HCT116 (cell line): ENCODE measurements at regions not wholly inside any gene's neighbourhood (a gene's known extent, or its start where the extent isn't known, plus 50 kb on each side); places are given as distances from the start of the nearest gene placed in this dataset.

Experiments used
- ATAC-seq: fragments of 200-7000 bp; cut with Tn5 transposase; 2 replicates; pipeline ENCODE4 v1.9.1; 2020; ENCODE audit warnings: mild to moderate bottlenecking, moderate library complexity
- BruUV-seq: library from RNA; stranded (reverse); fragments of 400-500 nt; replicated peaks from 2 replicates; lab custom pipeline; 2021; lab: Mats Ljungman, UMichigan
- CTCF ChIA-PET: fragments of 300-600 bp; sonication (Branson Sonifier 250); formaldehyde crosslinking; loops from one replicate; lab custom pipeline; 2021; ENCODE audit warnings: antibody characterized with exemption; lab: Charles Lee
- POLR2A ChIA-PET: fragments of 300-600, 350-600 bp; sonication (Branson Sonifier 250); formaldehyde crosslinking; loops from one replicate; lab custom pipeline; 2021; ENCODE audit warnings: antibody characterized with exemption; lab: Charles Lee
- RAD21 ChIA-PET, 2 experiments: fragments of 300-600 bp; sonication (Branson Sonifier 250); formaldehyde crosslinking; loops; one replicate each; lab custom pipeline; 2023; ENCODE audit warnings: low total read pairs in 2 of 2; ENCODE audit not compliant: uncharacterized antibody in 2 of 2, unreplicated experiment in 2 of 2, low non-redundant PET in 1 of 2; lab: Charles Lee
- DNase-seq: peaks from one replicate; pipeline ENCODE4 v3.0.0-alpha.2; 2010; ENCODE audit warnings: low read depth, low spot score
- H2AFZ ChIP-seq: fragments of 200-600 bp; shearing (Covaris generic), sonication (generic); 2 replicates; pipeline ENCODE4 v1.6.1; 2017; ENCODE audit warnings: low read depth, mixed run types, mixed read lengths, antibody characterized with exemption, low read length; ENCODE audit not compliant: poor library complexity, severe bottlenecking
- H3K27ac ChIP-seq: 2 replicates; pipeline ENCODE4 v1.5.1; 2012; ENCODE audit warnings: low read depth, low read length
- H3K27me3 ChIP-seq: fragments of 200-600 bp; sonication (generic); 2 replicates; pipeline ENCODE4 v1.6.1; 2016; ENCODE audit warnings: mixed run types, low read length, mixed read lengths; ENCODE audit not compliant: insufficient read depth
- H3K36me3 ChIP-seq, 2 experiments: fragments of 200-500 bp in 1 of 2; fragments of 200-600 bp in 1 of 2; sonication (Bioruptor generic) in 1 of 2; sonication (generic) in 1 of 2; 2 replicates each; pipeline versions ENCODE4 v1.5.1 to v1.6.1; 2014 to 2016; ENCODE audit warnings: low read length in 2 of 2, inconsistent platforms in 1 of 2, mixed read lengths in 1 of 2, mixed run types in 1 of 2; ENCODE audit not compliant: insufficient read depth in 2 of 2, control insufficient read depth in 1 of 2
- H3K4me1 ChIP-seq, 2 experiments: fragments of 200-600 bp in 1 of 2; sonication (generic) in 1 of 2; 2 replicates each; pipeline versions ENCODE4 v1.5.1 to v1.6.1; 2012 to 2017; ENCODE audit warnings: low read length in 2 of 2, inconsistent platforms in 1 of 2, mild to moderate bottlenecking in 1 of 2, mixed read lengths in 1 of 2, mixed run types in 1 of 2, moderate library complexity in 1 of 2; ENCODE audit not compliant: insufficient read depth in 2 of 2, control insufficient read depth in 1 of 2
- H3K4me2 ChIP-seq: fragments of 200-600 bp; sonication (generic); 2 replicates; pipeline ENCODE4 v1.6.1; 2017; ENCODE audit warnings: mixed run types, low read length, mixed read lengths
- H3K4me3 ChIP-seq, 2 experiments: fragments of 200-600 bp in 1 of 2; sonication (generic) in 1 of 2; replicated peaks in 1 of 2; 2 replicates each; pipeline ENCODE4 v1.5.1; 2011 to 2016; ENCODE audit warnings: low read length in 2 of 2, control low read depth in 1 of 2, low read depth in 1 of 2, mild to moderate bottlenecking in 1 of 2, mixed read lengths in 1 of 2, mixed run types in 1 of 2
- H3K79me2 ChIP-seq: fragments of 200-600 bp; sonication (generic); 2 replicates; pipeline ENCODE4 v1.6.1; 2017; ENCODE audit warnings: mild to moderate bottlenecking, mixed run types, low read length, moderate library complexity, mixed read lengths; ENCODE audit not compliant: insufficient read depth
- H3K9ac ChIP-seq: fragments of 200-600 bp; sonication (generic); 2 replicates; pipeline ENCODE4 v1.6.1; 2016; ENCODE audit warnings: low read length, mixed read lengths
- H3K9me2 ChIP-seq: fragments of 200-600 bp; sonication (generic), shearing (Covaris generic); 2 replicates; pipeline ENCODE4 v1.6.1; 2017; ENCODE audit warnings: mixed run types, mild to moderate bottlenecking, moderate library complexity; ENCODE audit not compliant: insufficient read depth
- H3K9me3 ChIP-seq, 2 experiments: fragments of 200-500 bp in 1 of 2; fragments of 200-600 bp in 1 of 2; sonication (Bioruptor generic) in 1 of 2; sonication (generic) in 1 of 2; 2 replicates each; pipeline ENCODE4 v1.6.1; 2014 to 2017; ENCODE audit warnings: low read length in 2 of 2, mixed read lengths in 2 of 2, inconsistent platforms in 1 of 2, low read depth in 1 of 2, mild to moderate bottlenecking in 1 of 2, mixed run types in 1 of 2, moderate library complexity in 1 of 2; ENCODE audit not compliant: control insufficient read depth in 1 of 2, insufficient read depth in 1 of 2
- H4K20me1 ChIP-seq: fragments of 200-600 bp; sonication (generic), shearing (Covaris generic); 2 replicates; pipeline ENCODE4 v1.6.1; 2017; ENCODE audit warnings: mixed run types, mild to moderate bottlenecking, moderate library complexity; ENCODE audit not compliant: insufficient read depth
- CBX3 ChIP-seq: IDR thresholded peaks from 2 replicates; pipeline ENCODE4 v1.6.1; 2012; ENCODE audit warnings: low read depth
- CEBPB ChIP-seq: IDR thresholded peaks from 2 replicates; pipeline ENCODE4 v1.6.1; 2012; ENCODE audit warnings: low read depth
- EGR1 ChIP-seq: IDR thresholded peaks from 2 replicates; pipeline ENCODE4 v1.6.1; 2012; ENCODE audit warnings: low read depth
- EZH2 ChIP-seq: fragments of 200-600 bp; sonication (generic); IDR thresholded peaks from 2 replicates; pipeline ENCODE4 v1.6.1; 2017; ENCODE audit warnings: antibody characterized with exemption, mixed run types
- EZH2phosphoT487 ChIP-seq: fragments of 200-600 bp; IDR thresholded peaks from 2 replicates; pipeline ENCODE4 v1.6.1; 2018; ENCODE audit warnings: antibody characterized with exemption, borderline replicate concordance
- JUND ChIP-seq: IDR thresholded peaks from 2 replicates; pipeline ENCODE4 v1.6.1; 2012
- SP1 ChIP-seq: IDR thresholded peaks from 2 replicates; pipeline ENCODE4 v1.6.1; 2012; ENCODE audit warnings: low read depth
- SRF ChIP-seq: IDR thresholded peaks from 2 replicates; pipeline ENCODE4 v1.6.1; 2012; ENCODE audit warnings: low read depth
- TCF7L2 ChIP-seq: IDR thresholded peaks from 2 replicates; pipeline ENCODE4 v1.7.0; 2011; ENCODE audit warnings: borderline replicate concordance, inconsistent platforms; ENCODE audit not compliant: insufficient read depth, insufficient read length; ENCODE audit errors: extremely low read depth
- YY1 ChIP-seq: IDR thresholded peaks from 2 replicates; pipeline ENCODE4 v1.6.1; 2011; ENCODE audit warnings: low read length, low read depth, moderate library complexity, mild to moderate bottlenecking; ENCODE audit not compliant: insufficient replicate concordance; ENCODE audit errors: extremely low read depth
- ZFX ChIP-seq: fragments of 450-650 bp; IDR thresholded peaks from 2 replicates; pipeline ENCODE4 v1.6.1; 2017
- intact Hi-C: fragments of 100-400 bp; cut with micrococcal nuclease; formaldehyde crosslinking; loops from 2 replicates; pipeline ENCODE4 v1.10.0; 2022
- TF ChIP-seq, protein P1 (sequence below), 3 experiments: fragments of 200-600 bp in 1 of 3; sonication (generic) in 1 of 3; IDR thresholded peaks in 2 of 3; conservative IDR thresholded peaks in 1 of 3; 2 replicates each; pipeline ENCODE4 v1.5.1; 2012 to 2017; ENCODE audit warnings: low read depth in 2 of 3, low read length in 2 of 3, antibody characterized with exemption in 1 of 3, borderline replicate concordance in 1 of 3, control low read depth in 1 of 3, mild to moderate bottlenecking in 1 of 3, mixed read lengths in 1 of 3, mixed run types in 1 of 3, moderate library complexity in 1 of 3; ENCODE audit not compliant: insufficient read depth in 1 of 3
- TF ChIP-seq, protein P2 (sequence below): IDR thresholded peaks from 2 replicates; pipeline ENCODE4 v1.6.1; 2012; ENCODE audit warnings: low read depth

DNA sequence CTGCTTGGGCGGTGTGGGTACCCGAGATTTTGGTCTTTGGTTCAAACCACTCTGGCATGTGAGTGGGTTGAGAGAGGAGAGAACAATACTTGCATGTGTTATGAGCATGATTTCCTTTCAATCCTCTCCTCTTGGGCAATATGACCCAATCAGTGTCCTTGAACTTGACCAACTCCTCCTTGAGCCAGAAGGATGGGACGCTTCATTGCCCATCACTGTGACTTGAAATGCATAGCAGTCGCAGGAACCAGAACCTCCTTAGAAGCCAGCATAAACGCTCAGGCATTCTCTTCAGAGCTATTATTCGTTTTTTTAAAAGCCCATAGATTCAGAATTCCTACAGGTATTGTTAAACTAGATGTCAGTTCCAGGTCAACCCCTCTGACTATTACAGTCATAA lies 367.4 kb downstream of the HAPSTR1 start:
- Histone ChIP-seq H3K4me1 (no peaks in the 10 kb centered on the region), H3K36me3 (no peaks in the 10 kb centered on the region), H3K4me2 (no peak overlapping the region), H3K27ac (no peak overlapping the region), H2AFZ (no peak overlapping the region), H3K9me3 (no peaks in the 10 kb centered on the region; a peak in 1 of 4 replicates), H4K20me1 (no peaks in the 10 kb centered on the region), H3K4me3 (no peak overlapping the region), H3K79me2 (no peaks in the 10 kb centered on the region), H3K27me3 (peaks cover 35% of the 10 kb centered on the region), H3K9ac (no peak overlapping the region), H3K9me2 (no peaks in the 10 kb centered on the region)
- ChIA-PET RAD21 (no interaction called here), CTCF (no interaction called here), POLR2A (no interaction called here)
- intact Hi-C loops, result no loop called here
- no peak for DNase-seq
- no peak for ATAC-seq
- no TSS peak for BruUV-seq
- TF ChIP-seq TCF7L2 (no peak), JUND (no peak), SRF (no peak), EGR1 (no peak), EZH2phosphoT487 (no peak), EZH2 (no peak), YY1 (no peak), CBX3 (no peak), CEBPB (no peak), SP1 (no peak), ZFX (no peak)
- TF ChIP-seq, protein P1, sequence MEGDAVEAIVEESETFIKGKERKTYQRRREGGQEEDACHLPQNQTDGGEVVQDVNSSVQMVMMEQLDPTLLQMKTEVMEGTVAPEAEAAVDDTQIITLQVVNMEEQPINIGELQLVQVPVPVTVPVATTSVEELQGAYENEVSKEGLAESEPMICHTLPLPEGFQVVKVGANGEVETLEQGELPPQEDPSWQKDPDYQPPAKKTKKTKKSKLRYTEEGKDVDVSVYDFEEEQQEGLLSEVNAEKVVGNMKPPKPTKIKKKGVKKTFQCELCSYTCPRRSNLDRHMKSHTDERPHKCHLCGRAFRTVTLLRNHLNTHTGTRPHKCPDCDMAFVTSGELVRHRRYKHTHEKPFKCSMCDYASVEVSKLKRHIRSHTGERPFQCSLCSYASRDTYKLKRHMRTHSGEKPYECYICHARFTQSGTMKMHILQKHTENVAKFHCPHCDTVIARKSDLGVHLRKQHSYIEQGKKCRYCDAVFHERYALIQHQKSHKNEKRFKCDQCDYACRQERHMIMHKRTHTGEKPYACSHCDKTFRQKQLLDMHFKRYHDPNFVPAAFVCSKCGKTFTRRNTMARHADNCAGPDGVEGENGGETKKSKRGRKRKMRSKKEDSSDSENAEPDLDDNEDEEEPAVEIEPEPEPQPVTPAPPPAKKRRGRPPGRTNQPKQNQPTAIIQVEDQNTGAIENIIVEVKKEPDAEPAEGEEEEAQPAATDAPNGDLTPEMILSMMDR (IDR thresholded peaks at IDR 0.05 in 2 of 3, conservative IDR thresholded peaks at IDR 0.05 in 1 of 3; ENCODE audit: borderline replicate concordance in 1 of 3, insufficient read depth in 1 of 3, low read depth in 2 of 3, low read length in 2 of 3), result no peak
- TF ChIP-seq, protein P2, sequence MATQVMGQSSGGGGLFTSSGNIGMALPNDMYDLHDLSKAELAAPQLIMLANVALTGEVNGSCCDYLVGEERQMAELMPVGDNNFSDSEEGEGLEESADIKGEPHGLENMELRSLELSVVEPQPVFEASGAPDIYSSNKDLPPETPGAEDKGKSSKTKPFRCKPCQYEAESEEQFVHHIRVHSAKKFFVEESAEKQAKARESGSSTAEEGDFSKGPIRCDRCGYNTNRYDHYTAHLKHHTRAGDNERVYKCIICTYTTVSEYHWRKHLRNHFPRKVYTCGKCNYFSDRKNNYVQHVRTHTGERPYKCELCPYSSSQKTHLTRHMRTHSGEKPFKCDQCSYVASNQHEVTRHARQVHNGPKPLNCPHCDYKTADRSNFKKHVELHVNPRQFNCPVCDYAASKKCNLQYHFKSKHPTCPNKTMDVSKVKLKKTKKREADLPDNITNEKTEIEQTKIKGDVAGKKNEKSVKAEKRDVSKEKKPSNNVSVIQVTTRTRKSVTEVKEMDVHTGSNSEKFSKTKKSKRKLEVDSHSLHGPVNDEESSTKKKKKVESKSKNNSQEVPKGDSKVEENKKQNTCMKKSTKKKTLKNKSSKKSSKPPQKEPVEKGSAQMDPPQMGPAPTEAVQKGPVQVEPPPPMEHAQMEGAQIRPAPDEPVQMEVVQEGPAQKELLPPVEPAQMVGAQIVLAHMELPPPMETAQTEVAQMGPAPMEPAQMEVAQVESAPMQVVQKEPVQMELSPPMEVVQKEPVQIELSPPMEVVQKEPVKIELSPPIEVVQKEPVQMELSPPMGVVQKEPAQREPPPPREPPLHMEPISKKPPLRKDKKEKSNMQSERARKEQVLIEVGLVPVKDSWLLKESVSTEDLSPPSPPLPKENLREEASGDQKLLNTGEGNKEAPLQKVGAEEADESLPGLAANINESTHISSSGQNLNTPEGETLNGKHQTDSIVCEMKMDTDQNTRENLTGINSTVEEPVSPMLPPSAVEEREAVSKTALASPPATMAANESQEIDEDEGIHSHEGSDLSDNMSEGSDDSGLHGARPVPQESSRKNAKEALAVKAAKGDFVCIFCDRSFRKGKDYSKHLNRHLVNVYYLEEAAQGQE, result no peak
- TF ChIP-seq, all 23 proteins: peak for 0
